Stimulated activated CD4-positive, alpha-beta T cell treated with anti-CD3 and anti-CD28 coated beads, TNF-alpha, amount 100 ng/mL, for 48 hours (primary cell): ENCODE measurements at regions not wholly inside any gene's neighbourhood (a gene's known extent, or its start where the extent isn't known, plus 50 kb on each side); places are given as distances from the start of the nearest gene placed in this dataset.

Source experiments
- DNase-seq, 3 donors: peaks; one replicate each; pipeline ENCODE4 v3.0.0-alpha.2; 2020; ENCODE audit warnings: low read depth in 3 of 3

GRCh38 chr4:126582737-126583136, 1050.0 kb upstream of the INTU start:
- no peak for DNase-seq

GRCh38 chr4:126583509-126583908, 1049.2 kb upstream of the INTU start:
- no peak for DNase-seq

- no peak for DNase-seq
Observed at GRCh38 chr4:126591583-126591982, 1041.2 kb upstream of the INTU start.

GRCh38 chr4:126592088-126592487, 1040.7 kb upstream of the INTU start:
- DNase-seq, result no peak

- no peak for DNase-seq
Observed at GRCh38 chr4:126593626-126594025, 1039.1 kb upstream of the INTU start.

- DNase-seq, result no peak
Observed at GRCh38 chr4:126595643-126596042, 1037.1 kb upstream of the INTU start.

- no peak for DNase-seq
Observed at GRCh38 chr4:126599746-126600145, 1033.0 kb upstream of the INTU start.

- no peak for DNase-seq
Observed at GRCh38 chr4:126603210-126603609, 1029.5 kb upstream of the INTU start.

- DNase-seq, result no peak
Observed at GRCh38 chr4:126603825-126604224, 1028.9 kb upstream of the INTU start.

GRCh38 chr4:126604268-126604867, 1028.4 kb upstream of the INTU start:
- no peak for DNase-seq

GRCh38 chr4:126610933-126611332, 1021.8 kb upstream of the INTU start:
- DNase-seq, result no peak

- no peak for DNase-seq
Observed at GRCh38 chr4:126611900-126612299, 1020.9 kb upstream of the INTU start.

GRCh38 chr4:126614356-126614855, 1018.4 kb upstream of the INTU start:
- no peak for DNase-seq

- no peak for DNase-seq
Observed at GRCh38 chr4:126616795-126617194, 1016.0 kb upstream of the INTU start.

GRCh38 chr4:126627255-126627654, 1005.5 kb upstream of the INTU start:
- DNase-seq, result no peak

- DNase-seq, result no peak
Observed at GRCh38 chr4:126628933-126629332, 1003.8 kb upstream of the INTU start.

GRCh38 chr4:126630230-126630629, 1002.5 kb upstream of the INTU start:
- DNase-seq, result no peak

- no peak for DNase-seq
Observed at GRCh38 chr4:126633306-126633705, 999.5 kb upstream of the INTU start.

- no peak for DNase-seq
Observed at GRCh38 chr4:126637706-126638105, 995.1 kb upstream of the INTU start.

- no peak for DNase-seq
Observed at GRCh38 chr4:126647320-126647719, 985.4 kb upstream of the INTU start.

- DNase-seq, result no peak
Observed at GRCh38 chr4:126647756-126648397, 984.9 kb upstream of the INTU start.

GRCh38 chr4:126658411-126658810, 974.3 kb upstream of the INTU start:
- no peak for DNase-seq

GRCh38 chr4:126661194-126661593, 971.6 kb upstream of the INTU start:
- DNase-seq, result no peak

- DNase-seq, result no peak
Observed at GRCh38 chr4:126664839-126665238, 967.9 kb upstream of the INTU start.
